ENCODE measurements at regions not wholly inside any gene's neighbourhood (a gene's known extent, or its start where the extent isn't known, plus 50 kb on each side); places are given as distances from the start of the nearest gene placed in this dataset.

DNA sequence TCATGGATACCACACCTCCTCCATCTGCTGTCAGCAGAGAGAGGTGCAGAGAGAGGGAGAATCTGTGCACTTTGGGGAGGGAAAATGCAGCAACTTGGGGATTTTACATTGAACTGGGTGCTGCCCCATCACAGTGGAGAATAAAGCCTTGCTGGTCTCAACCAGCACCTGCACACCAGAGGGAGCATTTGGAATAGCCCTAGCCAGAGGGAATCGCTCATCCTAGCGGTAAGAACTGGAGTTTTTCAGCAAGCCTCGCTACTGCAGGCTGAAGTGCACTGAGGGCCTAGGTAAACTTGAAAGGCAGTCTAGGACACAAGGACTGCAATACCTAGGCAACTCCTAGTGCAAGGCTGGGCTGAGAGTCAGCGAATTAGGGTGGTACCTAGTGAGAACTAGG lies 148.7 kb downstream of the KDR start:
- H3K9ac ChIP-seq (ENCODE audit: low read depth, low read length) = no peak overlapping the region
- H3K4me2 ChIP-seq (ENCODE audit: insufficient read depth, low read length) = no peak overlapping the region
- no peaks in the 10 kb centered on the region for H3K36me3 ChIP-seq (ENCODE audit: insufficient read depth, low read length)
- DNase-seq = no peak
- H3K27me3 ChIP-seq (ENCODE audit: insufficient read depth, low read length, poor library complexity) = no peaks in the 10 kb centered on the region
- no peaks in the 10 kb centered on the region for H3K9me3 ChIP-seq (ENCODE audit: insufficient read depth, low read length, severe bottlenecking)
- H3K4me3 ChIP-seq (ENCODE audit: low read depth in 1 of 2, low read length in 2 of 2) = no peak overlapping the region
- H3K27ac ChIP-seq (ENCODE audit: low read length) = no peak overlapping the region
- H3K4me1 ChIP-seq (ENCODE audit: insufficient read depth, low read length) = no peaks in the 10 kb centered on the region
- TF ChIP-seq EZH2 (IDR thresholded peaks at IDR 0.05; ENCODE audit: borderline replicate concordance, low read depth, low read length, severe bottlenecking) = no peak
- TF ChIP-seq, protein P1, sequence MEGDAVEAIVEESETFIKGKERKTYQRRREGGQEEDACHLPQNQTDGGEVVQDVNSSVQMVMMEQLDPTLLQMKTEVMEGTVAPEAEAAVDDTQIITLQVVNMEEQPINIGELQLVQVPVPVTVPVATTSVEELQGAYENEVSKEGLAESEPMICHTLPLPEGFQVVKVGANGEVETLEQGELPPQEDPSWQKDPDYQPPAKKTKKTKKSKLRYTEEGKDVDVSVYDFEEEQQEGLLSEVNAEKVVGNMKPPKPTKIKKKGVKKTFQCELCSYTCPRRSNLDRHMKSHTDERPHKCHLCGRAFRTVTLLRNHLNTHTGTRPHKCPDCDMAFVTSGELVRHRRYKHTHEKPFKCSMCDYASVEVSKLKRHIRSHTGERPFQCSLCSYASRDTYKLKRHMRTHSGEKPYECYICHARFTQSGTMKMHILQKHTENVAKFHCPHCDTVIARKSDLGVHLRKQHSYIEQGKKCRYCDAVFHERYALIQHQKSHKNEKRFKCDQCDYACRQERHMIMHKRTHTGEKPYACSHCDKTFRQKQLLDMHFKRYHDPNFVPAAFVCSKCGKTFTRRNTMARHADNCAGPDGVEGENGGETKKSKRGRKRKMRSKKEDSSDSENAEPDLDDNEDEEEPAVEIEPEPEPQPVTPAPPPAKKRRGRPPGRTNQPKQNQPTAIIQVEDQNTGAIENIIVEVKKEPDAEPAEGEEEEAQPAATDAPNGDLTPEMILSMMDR (IDR thresholded peaks at IDR 0.05; ENCODE audit: borderline replicate concordance, extremely low read depth, low read length, poor library complexity, severe bottlenecking) = no peak
- no peaks in the 10 kb centered on the region for H4K20me1 ChIP-seq (ENCODE audit: insufficient read depth, low read length)
- no peak overlapping the region for H2AFZ ChIP-seq (ENCODE audit: low read depth, low read length)
- ATAC-seq (ENCODE audit: insufficient read depth, low read depth) = no peak
- no peaks in the 10 kb centered on the region for H3K79me2 ChIP-seq (ENCODE audit: insufficient read depth, low read length)

DNA sequence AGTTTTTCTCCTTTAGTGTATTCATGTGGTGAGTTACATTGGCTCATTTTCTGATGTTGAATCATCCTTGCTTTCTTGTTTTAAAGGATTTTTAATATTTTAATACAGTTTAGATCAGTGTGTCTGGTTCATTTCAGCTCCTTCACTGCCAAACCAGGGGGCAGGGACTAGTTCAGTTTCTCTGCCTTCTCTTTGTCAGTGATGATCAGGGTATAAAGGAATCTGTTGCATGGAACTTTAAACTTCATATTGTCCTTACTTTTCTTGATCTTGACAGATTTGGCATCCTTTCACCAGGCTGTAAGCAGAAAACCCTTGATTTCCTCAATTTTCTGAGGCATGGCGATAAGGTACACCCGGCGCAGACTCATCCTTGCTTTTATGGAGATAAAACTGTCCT lies 149.4 kb downstream of the KDR start:
- Histone ChIP-seq H3K9ac (ENCODE audit: low read depth, low read length) (no peak overlapping the region), H3K36me3 (ENCODE audit: insufficient read depth, low read length) (no peaks in the 10 kb centered on the region), H3K4me2 (ENCODE audit: insufficient read depth, low read length) (no peak overlapping the region), H3K4me3 (ENCODE audit: low read depth in 1 of 2, low read length in 2 of 2) (no peak overlapping the region), H4K20me1 (ENCODE audit: insufficient read depth, low read length) (no peaks in the 10 kb centered on the region), H3K27ac (ENCODE audit: low read length) (no peak overlapping the region), H3K27me3 (ENCODE audit: insufficient read depth, low read length, poor library complexity) (no peaks in the 10 kb centered on the region), H3K9me3 (ENCODE audit: insufficient read depth, low read length, severe bottlenecking) (no peaks in the 10 kb centered on the region), H2AFZ (ENCODE audit: low read depth, low read length) (no peak overlapping the region), H3K4me1 (ENCODE audit: insufficient read depth, low read length) (no peaks in the 10 kb centered on the region), H3K79me2 (ENCODE audit: insufficient read depth, low read length) (no peaks in the 10 kb centered on the region)
- ATAC-seq (ENCODE audit: insufficient read depth, low read depth) (no peak), DNase-seq (no peak)
- TF ChIP-seq, protein P1 (IDR thresholded peaks at IDR 0.05; ENCODE audit: borderline replicate concordance, extremely low read depth, low read length, poor library complexity, severe bottlenecking) = no peak
- no peak for TF ChIP-seq EZH2 (IDR thresholded peaks at IDR 0.05; ENCODE audit: borderline replicate concordance, low read depth, low read length, severe bottlenecking)

DNA sequence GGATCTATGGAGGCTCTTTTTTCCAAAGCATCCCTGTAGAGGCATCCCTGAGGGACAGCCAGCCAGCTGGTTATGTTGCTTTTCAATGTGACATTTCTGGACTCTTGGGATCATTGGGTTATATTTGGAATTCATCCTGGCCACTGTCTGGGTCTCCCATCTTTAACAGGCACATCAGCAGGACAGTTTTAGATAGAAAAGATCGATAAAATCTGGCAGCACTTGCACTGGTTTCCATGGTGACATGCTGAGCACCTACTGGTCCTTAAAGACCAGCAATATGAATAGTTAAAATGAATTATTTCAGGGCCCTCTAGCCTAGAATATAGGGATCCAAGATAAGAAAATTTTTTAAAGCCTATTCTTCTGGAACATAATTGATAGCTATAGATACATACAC lies 151.6 kb downstream of the KDR start:
- Histone ChIP-seq H2AFZ (ENCODE audit: low read depth, low read length) (no peak overlapping the region), H3K36me3 (ENCODE audit: insufficient read depth, low read length) (no peaks in the 10 kb centered on the region), H3K4me3 (ENCODE audit: low read depth in 1 of 2, low read length in 2 of 2) (no peak overlapping the region), H3K4me2 (ENCODE audit: insufficient read depth, low read length) (no peak overlapping the region), H3K9ac (ENCODE audit: low read depth, low read length) (no peak overlapping the region), H3K27ac (ENCODE audit: low read length) (no peak overlapping the region), H3K27me3 (ENCODE audit: insufficient read depth, low read length, poor library complexity) (no peaks in the 10 kb centered on the region), H3K79me2 (ENCODE audit: insufficient read depth, low read length) (no peaks in the 10 kb centered on the region), H3K9me3 (ENCODE audit: insufficient read depth, low read length, severe bottlenecking) (no peaks in the 10 kb centered on the region), H3K4me1 (ENCODE audit: insufficient read depth, low read length) (no peaks in the 10 kb centered on the region), H4K20me1 (ENCODE audit: insufficient read depth, low read length) (no peaks in the 10 kb centered on the region)
- ATAC-seq (ENCODE audit: insufficient read depth, low read depth) (no peak), DNase-seq (no peak)
- no peak for TF ChIP-seq EZH2 (IDR thresholded peaks at IDR 0.05; ENCODE audit: borderline replicate concordance, low read depth, low read length, severe bottlenecking)
- TF ChIP-seq, protein P1 (IDR thresholded peaks at IDR 0.05; ENCODE audit: borderline replicate concordance, extremely low read depth, low read length, poor library complexity, severe bottlenecking) = no peak

- no peaks in the 10 kb centered on the region for H3K4me1 ChIP-seq (ENCODE audit: insufficient read depth, low read length)
- no peaks in the 10 kb centered on the region for H4K20me1 ChIP-seq (ENCODE audit: insufficient read depth, low read length)
- ATAC-seq (ENCODE audit: insufficient read depth, low read depth) = 0 out of 3 replicates have a peak, but pooled peaks have one; percentile 50
- no peak overlapping the region for H3K4me3 ChIP-seq (ENCODE audit: low read depth in 1 of 2, low read length in 2 of 2)
- no peaks in the 10 kb centered on the region for H3K79me2 ChIP-seq (ENCODE audit: insufficient read depth, low read length)
- no peaks in the 10 kb centered on the region for H3K27me3 ChIP-seq (ENCODE audit: insufficient read depth, low read length, poor library complexity)
- H3K27ac ChIP-seq (ENCODE audit: low read length) = no peak overlapping the region
- no peaks in the 10 kb centered on the region for H3K36me3 ChIP-seq (ENCODE audit: insufficient read depth, low read length)
- peak; percentile 7 for DNase-seq
- H3K9ac ChIP-seq (ENCODE audit: low read depth, low read length) = no peak overlapping the region
- H3K9me3 ChIP-seq (ENCODE audit: insufficient read depth, low read length, severe bottlenecking) = no peaks in the 10 kb centered on the region
- TF ChIP-seq, protein P1 (IDR thresholded peaks at IDR 0.05; ENCODE audit: borderline replicate concordance, extremely low read depth, low read length, poor library complexity, severe bottlenecking) = peak; percentile 59
- no peak for TF ChIP-seq EZH2 (IDR thresholded peaks at IDR 0.05; ENCODE audit: borderline replicate concordance, low read depth, low read length, severe bottlenecking)
- H2AFZ ChIP-seq (ENCODE audit: low read depth, low read length) = no peak overlapping the region
- H3K4me2 ChIP-seq (ENCODE audit: insufficient read depth, low read length) = no peak overlapping the region
These were observed 153.9 kb downstream of the KDR start for GRCh38 chr4:54971474-54971950.
